NCI-H510A treated with DMSO at 0.1 percent for 48 hours (cell line): ENCODE measurements at regions not wholly inside any gene's neighbourhood (a gene's known extent, or its start where the extent isn't known, plus 50 kb on each side); places are given as distances from the start of the nearest gene placed in this dataset.

Experiments used
- DNase-seq: peaks from one replicate; lab custom pipeline; 2025; lab: John Stamatoyannopoulos, UW

DNA sequence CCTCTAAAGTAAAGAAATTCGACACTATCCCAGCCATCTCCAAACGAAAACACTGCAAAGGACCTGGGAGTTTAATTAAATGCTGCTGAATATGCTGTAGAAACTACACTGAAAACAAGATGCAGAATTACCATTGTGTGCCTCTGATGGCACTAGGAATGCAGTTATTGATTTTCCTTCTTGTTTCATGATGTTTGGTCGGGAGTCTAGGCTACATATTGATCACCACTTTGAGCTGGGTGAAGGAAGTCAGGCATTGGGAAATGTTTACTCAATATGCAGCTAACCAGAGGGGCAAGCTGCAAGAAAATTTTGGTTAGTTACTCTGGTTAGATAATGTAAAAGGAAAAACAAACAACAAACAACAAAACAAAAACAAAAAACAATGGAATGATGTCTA, 650.7 kb upstream of the GALNTL6 start:
- no peak for DNase-seq

DNA sequence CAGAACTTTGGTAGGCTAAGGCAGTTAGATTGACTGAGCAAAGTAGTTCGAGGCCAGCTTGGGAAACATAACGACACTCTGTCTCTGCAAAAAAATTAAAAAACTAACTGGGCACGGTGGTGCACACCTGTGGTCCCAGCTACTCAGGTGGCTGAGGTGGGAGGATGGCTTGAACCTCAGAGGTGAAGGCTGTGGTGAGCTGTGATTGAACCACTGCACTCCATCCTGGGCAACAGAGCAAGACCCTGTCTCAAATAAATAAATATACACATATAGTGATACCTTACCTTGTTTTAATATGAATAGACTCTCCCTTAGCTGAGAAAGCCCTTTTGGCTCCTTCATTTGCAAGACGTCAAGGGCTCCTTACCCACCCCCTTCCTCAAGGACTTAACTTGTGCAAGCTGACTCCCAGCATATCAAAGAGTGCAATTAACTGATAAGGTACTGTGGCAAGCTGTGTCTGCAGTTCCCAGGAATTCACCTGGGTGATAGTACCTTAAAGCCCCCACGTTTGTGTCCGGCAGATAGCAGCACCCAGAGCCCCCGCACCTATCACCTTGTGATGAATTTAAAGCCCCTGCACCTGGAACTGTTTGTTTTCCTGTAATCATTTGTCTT, 655.6 kb upstream of the GALNTL6 start:
- DNase-seq = no peak

DNA sequence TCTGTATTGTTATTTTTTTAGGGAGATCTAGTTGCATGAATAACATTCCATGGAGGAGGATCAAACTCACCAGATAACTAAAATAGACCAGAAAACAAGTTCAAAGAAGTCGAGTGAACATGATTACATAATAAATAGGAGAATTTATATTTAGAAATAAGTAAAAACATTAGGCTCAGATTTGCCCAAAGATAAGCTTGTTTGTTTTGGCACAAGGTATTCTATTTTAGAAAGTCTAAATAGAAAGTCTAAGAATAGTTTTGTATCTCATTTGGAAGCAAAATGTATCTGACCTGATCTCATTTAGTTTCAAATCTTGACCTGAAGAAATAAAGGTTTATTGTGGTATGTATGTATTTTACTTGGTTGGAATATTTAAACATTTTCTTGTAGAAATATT, 670.6 kb upstream of the GALNTL6 start:
- DNase-seq = no peak

DNA sequence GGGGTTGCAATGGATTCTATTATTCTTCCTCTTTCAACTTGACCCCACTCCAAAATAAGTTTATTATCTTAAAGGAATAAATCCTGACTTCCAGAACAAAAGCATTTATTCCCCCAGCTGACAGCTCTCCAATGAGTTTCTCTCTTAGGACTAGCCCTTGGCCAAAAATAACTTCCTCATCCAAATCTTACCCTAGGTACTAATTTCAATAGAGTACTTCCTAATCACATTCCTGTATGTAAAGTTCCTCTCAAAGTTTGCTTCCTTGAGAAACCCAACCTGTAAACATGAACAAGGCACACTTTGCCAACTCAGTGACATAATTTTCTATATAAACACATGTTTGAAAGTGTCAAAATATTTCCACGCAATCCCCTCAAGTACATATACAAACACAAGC, 671.2 kb upstream of the GALNTL6 start:
- DNase-seq = no peak

DNA sequence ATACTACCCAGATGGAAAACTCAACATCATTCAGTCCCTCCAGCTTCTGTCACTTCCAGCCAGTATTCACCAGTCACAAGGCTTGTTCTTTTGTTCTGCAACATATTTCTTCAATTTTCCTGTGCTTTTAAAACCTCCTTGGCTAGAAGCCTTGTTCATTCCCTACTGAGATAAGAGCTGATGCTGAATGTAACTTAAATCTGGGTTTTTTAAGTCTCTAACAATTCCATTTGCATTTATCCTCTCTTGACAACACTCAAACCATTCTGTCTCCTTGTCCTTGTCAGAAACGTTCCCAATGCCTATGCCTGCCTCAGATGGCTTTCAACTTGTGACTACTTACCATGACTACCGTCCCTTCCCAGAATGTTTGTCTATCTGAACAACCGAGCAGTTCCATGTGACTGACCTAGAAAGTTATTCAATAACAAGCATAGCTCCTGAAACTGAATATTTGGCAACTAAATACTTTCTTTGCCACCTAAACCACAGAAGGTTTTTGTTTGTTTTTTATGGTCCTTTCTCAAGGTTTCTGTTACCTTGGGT, 682.9 kb upstream of the GALNTL6 start:
- DNase-seq = no peak

DNA sequence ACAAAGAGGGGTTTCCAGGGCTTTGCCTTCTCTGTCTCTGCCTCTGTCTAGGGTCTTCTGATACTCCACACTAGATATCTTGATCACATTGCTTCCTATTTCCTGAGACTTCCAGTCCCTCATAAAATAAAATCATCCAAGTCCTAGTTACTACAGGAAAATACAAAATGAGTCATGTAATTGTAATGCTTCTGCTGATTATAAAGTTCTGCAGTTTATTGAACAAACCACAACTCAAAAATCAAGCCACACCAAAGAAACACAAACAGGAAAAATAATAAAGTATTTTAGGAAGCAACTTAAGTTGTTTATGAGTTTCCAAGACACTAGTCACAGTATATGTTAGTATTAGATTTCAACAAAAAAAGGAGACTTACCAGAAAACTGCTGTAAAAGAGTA, 695.1 kb upstream of the GALNTL6 start:
- DNase-seq = no peak

DNA sequence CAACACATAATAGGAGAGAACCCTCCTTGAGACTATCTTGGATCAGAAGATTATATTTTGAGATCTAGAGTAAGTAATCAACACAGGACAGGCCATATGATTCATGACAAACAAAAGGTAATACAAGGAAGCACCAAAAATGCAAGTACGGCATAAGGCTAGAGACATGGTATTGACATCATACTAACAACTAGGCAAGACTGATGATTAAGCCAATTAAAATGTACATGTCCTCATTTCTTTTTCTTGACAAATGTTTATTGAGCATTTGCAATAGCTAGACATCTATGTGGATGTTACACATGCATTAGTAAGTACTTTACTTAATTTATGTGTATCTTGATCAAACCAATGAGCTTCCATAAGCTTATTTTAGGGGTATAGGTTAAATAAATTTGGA, 695.7 kb upstream of the GALNTL6 start:
- DNase-seq = no peak

DNA sequence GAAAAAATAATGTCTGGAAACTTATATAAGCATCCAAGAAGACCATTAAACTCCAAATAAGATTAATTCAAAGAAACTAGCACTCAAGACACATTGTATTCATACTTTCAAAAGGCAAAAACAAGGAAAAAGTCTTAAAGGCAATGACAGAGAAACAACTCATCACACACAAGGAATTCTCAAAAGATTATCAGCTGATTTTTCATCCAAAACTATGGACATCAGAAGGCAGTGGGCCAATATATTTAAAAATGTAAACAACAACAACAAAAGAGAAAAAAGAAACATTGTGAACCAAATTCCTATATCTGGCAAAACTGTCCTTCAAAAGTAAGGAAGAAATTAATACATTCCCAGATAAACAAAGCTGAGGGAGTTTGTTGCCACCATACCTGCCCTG, 711.4 kb upstream of the GALNTL6 start:
- no peak for DNase-seq

DNA sequence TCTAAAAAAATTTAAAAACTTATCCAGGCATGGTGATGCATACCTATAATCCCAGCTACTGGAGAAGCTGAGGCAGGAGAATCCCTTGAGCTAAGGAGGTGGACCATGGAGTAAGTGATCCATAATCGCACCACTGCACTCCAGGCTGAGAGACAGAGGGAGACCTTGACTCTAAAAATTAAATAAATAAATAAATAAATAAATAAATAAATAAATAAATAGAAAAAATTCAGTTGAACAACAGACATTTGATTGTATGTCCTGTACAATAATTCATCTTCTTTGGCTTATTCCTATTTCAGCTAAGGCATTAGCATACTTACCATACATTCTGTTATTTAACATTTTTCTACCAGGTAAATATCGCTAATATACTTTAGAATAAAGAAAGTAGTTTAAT, 726.1 kb upstream of the GALNTL6 start:
- DNase-seq = no peak

DNA sequence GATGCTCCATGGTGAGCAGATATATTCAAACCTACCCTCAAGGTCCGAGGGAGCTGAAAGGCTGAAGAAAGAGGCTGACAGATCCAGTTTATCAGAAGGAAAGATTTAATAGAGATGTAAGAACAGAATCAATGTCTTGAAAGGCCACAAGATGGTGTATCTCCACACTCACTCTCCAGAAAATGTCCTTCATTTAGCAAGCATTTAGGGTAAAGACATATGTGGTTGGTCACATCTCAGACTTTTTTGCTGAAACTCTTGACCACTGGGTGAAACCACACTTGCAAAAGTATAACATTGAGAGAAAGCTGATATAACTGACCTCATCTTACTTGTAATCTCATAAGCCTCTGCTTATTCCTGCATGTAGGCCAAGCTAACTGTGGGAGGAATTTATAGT, 745.8 kb upstream of the GALNTL6 start:
- no peak for DNase-seq

DNA sequence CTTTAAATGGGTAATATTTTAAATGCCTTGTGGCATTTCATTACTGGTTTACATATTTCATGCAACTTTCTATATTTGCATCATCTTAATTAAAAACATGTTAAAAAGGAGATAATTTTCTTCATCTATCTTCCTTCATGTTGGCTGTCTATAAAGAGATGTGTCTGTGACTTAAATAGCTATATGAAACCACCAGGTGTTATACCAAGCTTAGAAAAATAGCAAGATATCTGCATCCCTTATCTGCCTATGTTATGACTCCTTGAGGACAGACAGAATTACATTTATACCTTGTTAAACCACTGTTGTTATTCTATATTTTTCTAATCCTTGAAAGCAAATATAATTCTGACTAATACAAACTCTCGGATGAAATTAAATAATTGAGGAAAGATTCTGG, 763.8 kb upstream of the GALNTL6 start:
- DNase-seq = no peak

DNA sequence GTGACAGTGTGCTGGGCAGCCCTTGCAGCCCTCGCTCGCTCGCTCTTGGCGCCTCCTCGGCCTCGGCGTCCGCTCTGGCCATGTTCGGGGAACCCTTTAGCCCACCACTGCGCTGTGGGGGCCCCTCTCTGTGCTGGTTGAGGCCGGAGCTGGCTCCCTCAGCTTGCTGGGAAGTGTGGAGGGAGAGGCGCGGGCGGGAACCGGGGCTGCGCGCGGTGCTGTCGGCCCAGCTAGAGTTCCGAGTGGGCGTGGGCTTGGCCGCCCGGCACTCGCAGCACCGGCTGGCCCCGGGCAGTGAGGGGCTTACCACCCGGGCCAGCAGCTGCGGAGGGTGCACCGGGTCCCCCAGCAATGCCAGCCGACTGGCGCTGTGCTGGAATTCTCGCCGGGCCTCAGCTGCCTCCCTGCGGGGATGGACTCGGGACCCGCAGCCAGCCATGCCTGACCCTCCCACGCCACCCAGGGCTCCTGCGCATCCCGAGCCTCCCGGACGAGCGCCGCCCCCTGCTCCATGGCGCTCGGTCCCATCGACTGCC, 770.1 kb upstream of the GALNTL6 start:
- DNase-seq = no peak

DNA sequence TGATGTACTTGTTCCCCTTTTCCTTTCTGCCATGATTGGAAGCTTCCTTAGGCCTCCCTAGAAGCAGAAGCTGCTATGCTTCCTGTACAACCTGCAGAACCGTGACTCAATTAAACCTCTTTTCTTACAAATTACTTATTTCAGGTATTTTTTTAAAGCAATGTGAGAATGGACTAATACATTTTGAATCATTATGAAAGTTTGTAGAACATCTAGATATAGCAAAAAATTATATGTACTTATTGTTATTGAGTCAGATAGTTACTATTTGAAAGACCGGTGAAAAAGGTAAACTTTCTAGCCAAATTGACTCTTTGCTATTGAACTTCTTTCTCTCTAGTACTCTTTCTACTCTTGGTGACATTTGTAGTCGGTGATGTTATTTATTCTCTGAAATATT, 777.3 kb upstream of the GALNTL6 start:
- no peak for DNase-seq

DNA sequence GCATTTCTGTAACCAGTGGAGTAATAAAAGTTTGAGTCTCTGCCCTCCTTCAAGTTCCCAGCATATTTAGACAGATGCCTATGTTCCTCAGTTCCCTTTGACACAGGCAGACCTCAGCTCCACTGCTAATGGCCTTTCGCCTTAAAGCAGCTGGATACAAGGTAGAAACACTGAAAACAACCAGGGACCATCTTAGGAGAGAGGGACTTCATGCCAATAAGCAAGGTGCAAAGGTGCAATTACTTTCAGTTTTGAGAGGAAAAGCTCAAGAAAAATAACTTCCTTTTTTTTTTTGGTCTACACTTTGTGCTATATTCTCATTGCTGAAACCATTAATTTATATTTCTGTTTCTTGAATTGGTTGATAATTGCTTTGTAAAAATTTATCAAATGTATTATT, 781.9 kb upstream of the GALNTL6 start:
- DNase-seq = no peak

DNA sequence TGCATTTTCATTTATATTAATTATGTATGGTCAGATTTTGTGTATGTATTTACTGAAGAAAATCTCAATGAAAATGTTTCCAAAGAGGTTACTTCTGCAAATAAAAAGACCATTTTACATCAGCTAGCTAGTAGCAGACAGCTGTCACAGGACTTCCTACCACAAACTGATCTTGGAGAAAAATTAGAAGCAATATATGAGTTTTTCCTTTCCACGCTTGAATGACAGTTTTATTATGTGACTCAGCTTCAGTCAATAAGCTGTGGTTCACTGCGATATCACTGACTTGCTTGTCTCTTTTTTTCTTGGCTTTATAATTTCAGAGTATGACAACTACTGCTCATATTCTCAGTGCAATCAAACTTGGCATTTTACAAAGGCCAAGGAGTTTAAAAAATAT, 787.4 kb upstream of the GALNTL6 start:
- DNase-seq = no peak

DNA sequence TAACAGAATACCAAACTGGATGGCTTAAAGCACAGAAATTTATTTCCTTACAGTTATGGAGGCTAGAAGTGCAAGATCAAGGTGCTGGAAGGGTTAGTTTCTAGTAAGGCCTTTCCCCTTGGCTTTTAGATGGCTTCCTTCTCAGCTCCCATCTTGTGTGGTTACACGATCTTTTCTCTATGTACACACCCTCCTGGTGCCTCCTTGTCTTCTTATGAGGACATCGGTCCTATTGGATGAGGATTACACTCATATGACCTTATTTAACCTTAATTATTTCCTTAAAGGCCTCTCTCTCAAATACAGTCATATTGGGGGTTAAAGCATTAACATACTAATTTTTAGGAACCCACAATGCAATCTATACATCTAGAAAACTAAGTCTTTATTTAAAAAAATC, 787.9 kb upstream of the GALNTL6 start:
- no peak for DNase-seq

DNA sequence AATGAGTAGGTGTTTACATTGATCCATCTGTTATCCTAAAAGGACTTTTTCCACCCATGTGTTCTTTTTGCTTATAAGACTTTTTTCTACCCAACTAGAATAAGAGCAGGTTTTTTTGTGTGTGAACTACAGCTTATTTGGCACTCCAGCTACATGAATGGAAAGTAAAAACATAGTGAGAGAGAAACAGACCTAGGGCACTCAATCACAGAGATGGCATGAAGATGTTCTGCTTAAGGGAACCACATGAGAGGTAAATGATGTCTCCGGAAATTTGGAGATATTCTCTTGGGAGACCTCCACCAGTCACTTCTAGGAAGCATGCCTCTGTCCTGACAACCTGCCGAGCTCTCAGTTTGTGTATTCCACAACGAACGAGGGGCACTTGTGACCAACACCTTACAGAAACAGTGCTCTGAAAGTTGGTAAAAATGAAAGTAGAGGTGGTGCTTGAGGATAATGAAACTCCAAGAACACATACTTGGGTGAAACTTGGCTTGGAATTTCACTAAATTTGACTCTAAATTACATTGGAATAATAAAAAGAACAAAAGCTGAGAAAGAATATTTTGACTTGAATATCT, 788.4 kb upstream of the GALNTL6 start:
- DNase-seq = no peak

DNA sequence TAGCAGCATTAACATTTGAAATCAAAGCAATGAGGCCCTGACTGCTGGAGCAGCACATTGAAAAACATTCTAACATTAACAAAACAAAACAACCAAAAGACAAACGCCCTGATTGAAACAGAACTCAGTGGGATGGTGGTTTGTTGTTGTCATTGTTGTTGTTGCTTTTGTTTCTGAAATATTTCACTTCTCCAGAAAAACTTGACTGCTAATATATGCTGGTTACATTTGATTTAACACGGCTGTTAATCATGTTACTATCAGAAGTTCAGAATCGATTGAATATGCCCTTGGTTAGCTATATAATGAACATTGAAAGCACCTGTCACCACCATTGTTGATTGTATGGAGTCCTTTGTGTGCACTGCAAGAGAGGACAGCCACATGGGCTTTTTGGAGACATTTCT, 790.4 kb upstream of the GALNTL6 start:
- no peak for DNase-seq

DNA sequence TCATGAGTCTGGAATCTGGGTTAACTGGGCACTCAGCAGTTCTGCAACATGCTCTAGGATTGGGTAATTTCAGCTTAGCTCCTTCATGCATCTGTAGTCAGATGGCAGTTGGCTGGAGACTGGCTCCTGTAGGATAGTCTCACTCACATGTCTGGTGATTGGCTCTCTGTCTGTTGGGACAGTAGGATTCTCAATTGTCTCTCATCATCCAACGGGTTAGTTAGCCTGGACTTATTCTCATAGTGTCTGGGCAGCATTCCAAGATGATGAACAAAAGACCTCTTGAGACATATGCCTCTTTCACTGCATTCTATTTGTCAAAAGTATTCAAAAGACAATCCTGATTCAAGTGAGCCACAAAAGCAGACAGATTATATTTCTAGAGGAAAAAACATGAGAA, 795.6 kb upstream of the GALNTL6 start:
- DNase-seq = no peak

DNA sequence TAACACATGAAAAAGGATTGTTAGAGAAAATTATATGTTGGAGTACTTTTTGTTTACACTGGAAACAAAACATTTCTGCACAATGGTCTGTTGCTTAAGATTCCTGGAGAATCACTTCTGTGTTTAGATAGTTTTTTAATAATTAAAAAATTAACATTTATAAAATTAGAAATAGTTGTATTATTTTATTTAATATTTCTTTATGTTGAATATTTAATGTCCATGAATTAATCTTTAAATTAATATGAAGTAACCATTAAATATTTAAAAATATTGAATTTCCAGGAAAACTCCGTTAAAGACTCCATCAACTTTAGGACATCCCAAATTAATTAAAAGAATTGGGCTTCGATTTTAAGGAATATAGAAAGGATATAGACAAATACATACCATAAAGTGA, 797.1 kb upstream of the GALNTL6 start:
- DNase-seq = no peak

DNA sequence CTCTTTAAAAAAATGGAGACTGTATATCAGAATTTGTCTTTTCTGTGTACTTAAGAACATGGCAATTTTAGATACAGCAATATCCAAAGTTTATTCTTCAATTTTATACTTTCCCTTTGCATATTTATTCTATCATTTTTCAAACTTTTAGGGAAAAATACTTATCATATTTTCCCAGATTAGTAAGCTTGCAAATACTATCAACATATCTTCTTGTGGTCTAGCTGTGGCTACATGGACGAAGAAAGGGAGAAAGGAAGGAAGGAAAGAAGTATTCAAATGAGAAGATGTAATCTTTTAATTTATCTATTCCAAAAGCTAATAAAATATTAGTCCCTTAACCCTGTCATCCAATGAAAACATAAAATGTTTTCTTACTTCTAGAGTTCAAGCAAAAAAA, 797.8 kb upstream of the GALNTL6 start:
- DNase-seq = no peak

DNA sequence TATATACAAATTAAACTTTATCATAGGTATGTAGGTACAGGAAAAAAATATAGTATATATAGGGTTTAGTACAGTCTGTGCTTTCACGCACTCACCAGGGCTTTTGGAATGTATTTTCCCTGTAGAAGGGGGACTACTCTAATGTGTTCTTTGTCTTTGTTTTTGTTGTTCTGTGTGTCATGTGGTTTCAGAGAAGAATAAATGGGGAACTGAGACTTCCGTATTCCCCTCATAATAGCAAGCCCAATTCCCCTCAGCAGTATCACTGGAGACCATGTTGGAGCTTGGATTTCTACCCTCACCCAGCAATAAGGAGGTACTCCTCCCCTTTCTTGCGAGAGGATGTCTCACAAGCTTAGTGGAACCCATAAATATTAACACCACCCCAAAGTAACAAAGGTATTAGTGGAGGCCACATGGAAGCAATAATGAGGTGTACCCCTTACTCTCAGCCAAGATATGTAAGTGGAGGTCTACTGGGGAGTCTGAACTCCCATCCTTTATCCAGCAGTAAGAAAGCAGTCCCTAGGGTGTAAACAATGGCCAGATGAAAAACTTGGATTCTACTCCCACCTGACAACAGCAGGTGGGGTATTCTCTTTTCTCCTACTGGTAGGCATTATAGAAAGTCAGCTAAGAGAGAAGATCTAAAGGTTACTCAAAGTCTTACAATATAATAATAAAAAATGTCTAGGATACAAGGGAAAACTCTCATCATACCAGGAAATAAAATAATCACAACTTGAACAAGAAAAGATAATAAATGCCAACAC, 805.4 kb upstream of the GALNTL6 start:
- no peak for DNase-seq

DNA sequence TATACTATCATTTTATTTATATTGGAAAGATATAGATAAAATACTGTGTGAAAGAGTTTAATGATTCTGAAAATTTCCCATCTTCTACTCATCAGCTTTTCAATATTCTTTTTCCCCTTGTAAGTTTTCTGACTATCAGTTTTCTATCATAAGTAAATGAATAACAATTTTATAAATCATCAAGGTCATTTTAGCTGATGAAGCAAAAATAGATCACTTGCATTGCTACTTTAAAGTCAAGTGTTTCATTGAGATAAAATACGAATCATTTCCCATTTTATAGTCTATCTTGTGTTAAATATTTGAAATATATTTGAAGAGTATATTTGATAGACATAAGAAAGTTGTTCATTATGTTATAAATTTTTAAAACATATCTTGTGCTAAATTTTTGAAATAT, 811.0 kb upstream of the GALNTL6 start:
- DNase-seq = no peak
